T-helper 2 cell treated with Interferon-gamma antibody and Interleukin-4, amounts not matched to agents 5 μg/mL and 100 μg/mL, for 36 hours (primary cell): ENCODE measurements at regions not wholly inside any gene's neighbourhood (a gene's known extent, or its start where the extent isn't known, plus 50 kb on each side); places are given as distances from the start of the nearest gene placed in this dataset.

Experiments
- DNase-seq: peaks from one replicate; pipeline ENCODE4 v3.0.0; 2021; ENCODE audit warnings: low spot score
- H3K27ac Mint-ChIP-seq: one replicate; pipeline ENCODE4 v1.8.0; 2021; ENCODE audit warnings: mild to moderate bottlenecking, mixed read lengths
- H3K27me3 Mint-ChIP-seq: one replicate; pipeline ENCODE4 v1.8.0; 2021; ENCODE audit warnings: low read depth, mixed read lengths
- H3K36me3 Mint-ChIP-seq: one replicate; pipeline ENCODE4 v1.8.0; 2021; ENCODE audit warnings: low read depth, mixed read lengths
- H3K4me1 Mint-ChIP-seq: one replicate; pipeline ENCODE4 v1.8.0; 2021; ENCODE audit warnings: low read depth, mixed read lengths
- H3K4me3 Mint-ChIP-seq: one replicate; pipeline ENCODE4 v1.8.0; 2022; ENCODE audit warnings: mild to moderate bottlenecking, moderate library complexity, mixed read lengths
- H3K9me3 Mint-ChIP-seq: one replicate; pipeline ENCODE4 v1.8.0; 2021; ENCODE audit warnings: mixed read lengths

DNA sequence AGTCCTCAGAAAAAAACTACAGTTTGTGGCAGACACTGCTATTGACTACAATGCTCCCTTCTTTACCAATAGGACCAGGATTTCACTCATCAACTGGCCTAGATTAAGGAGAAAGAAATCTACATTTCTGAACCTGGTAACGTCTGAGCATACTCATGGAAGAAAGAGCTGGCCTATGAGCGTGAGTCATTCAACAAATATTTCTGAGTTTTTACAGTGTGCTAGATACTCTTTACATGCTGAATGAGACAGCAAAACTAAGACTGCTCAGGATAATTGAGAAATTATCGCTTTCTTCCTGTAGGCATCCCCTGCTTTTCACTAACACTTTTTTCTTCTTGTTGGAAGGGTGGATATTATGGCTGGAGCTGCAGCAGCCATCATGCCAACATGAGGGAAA is 609.7 kb downstream of the TNS3 start:
- H3K36me3 Mint-ChIP-seq, result no peaks in the 10 kb centered on the region
- H3K9me3 Mint-ChIP-seq, result peaks cover 5% of the 10 kb centered on the region
- no peaks in the 10 kb centered on the region for H3K4me1 Mint-ChIP-seq
- no peaks in the 10 kb centered on the region for H3K27me3 Mint-ChIP-seq
- no peak overlapping the region for H3K4me3 Mint-ChIP-seq
- no peak for DNase-seq
- H3K27ac Mint-ChIP-seq, result no peak overlapping the region

- no peak overlapping the region for H3K27ac Mint-ChIP-seq
- DNase-seq, result no peak
These were observed 611.4 kb downstream of the TNS3 start for GRCh38 chr7:46970476-46970875.

GRCh38 chr7:46970131-46970430 is 611.8 kb downstream of the TNS3 start:
- no peak overlapping the region for H3K27ac Mint-ChIP-seq
- no peaks in the 10 kb centered on the region for H3K36me3 Mint-ChIP-seq
- no peak overlapping the region for H3K4me3 Mint-ChIP-seq
- H3K4me1 Mint-ChIP-seq, result no peaks in the 10 kb centered on the region
- H3K27me3 Mint-ChIP-seq, result no peaks in the 10 kb centered on the region
- peaks cover 14% of the 10 kb centered on the region for H3K9me3 Mint-ChIP-seq
- DNase-seq, result no peak

More at GRCh38 chr7:46970476-46970875, 611.4 kb downstream of the TNS3 start:
- H3K4me1 Mint-ChIP-seq, result no peaks in the 10 kb centered on the region
- H3K36me3 Mint-ChIP-seq, result no peaks in the 10 kb centered on the region
- H3K4me3 Mint-ChIP-seq, result no peak overlapping the region
- H3K27me3 Mint-ChIP-seq, result no peaks in the 10 kb centered on the region
- H3K9me3 Mint-ChIP-seq, result peaks cover 10% of the 10 kb centered on the region

DNA sequence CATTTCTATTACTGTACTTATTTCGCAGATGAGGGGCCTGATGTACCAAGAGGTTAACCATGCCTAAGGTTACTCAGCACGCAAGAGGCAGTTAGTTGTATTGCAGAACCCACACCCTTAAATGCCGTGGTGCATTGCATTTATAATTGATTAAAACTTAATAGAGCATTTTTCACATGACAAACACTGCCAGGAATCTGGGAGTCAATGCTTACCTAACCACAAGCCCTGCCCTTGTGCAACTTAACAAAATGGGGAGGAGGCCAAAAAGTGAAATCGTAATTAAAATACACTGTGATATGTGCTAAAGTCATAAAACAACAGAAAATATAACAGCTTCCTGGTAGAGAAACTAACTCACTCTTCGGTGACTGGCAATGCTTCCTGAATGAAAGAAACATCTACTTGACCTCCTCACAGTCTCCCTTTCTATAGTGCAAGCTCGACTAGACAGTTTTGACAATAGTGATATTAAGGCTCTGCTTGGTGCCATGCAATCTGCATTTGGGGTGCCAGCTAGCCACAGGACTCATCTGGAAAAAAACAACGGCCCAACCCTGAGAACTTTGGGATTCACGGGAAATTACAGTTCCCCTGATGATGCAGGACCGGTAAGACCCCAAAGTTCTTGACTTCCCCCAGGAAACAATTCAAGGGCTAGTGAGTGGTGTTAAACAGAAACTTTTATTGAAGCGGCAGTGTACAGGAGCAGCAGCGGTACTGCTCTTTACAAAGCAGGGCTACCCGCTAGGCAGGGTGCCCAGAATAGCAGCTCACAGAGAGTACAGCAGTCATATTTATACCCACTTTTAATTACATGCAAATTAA is 612.4 kb downstream of the TNS3 start:
- DNase-seq, result no peak
- H3K27ac Mint-ChIP-seq, result no peak overlapping the region
- H3K27me3 Mint-ChIP-seq, result no peaks in the 10 kb centered on the region
- H3K36me3 Mint-ChIP-seq, result no peaks in the 10 kb centered on the region
- no peaks in the 10 kb centered on the region for H3K4me1 Mint-ChIP-seq
- H3K4me3 Mint-ChIP-seq, result no peak overlapping the region
- H3K9me3 Mint-ChIP-seq, result peaks cover 19% of the 10 kb centered on the region

GRCh38 chr7:46968003-46968402 is 613.9 kb downstream of the TNS3 start:
- no peak for DNase-seq
- no peak overlapping the region for H3K4me3 Mint-ChIP-seq
- no peak overlapping the region for H3K27ac Mint-ChIP-seq
- no peaks in the 10 kb centered on the region for H3K36me3 Mint-ChIP-seq
- H3K9me3 Mint-ChIP-seq, result peaks cover 30% of the 10 kb centered on the region
- no peaks in the 10 kb centered on the region for H3K27me3 Mint-ChIP-seq
- no peaks in the 10 kb centered on the region for H3K4me1 Mint-ChIP-seq

- Mint-ChIP-seq H3K36me3 (no peaks in the 10 kb centered on the region), H3K27me3 (no peaks in the 10 kb centered on the region), H3K27ac (no peak overlapping the region), H3K4me3 (no peak overlapping the region), H3K4me1 (no peaks in the 10 kb centered on the region), H3K9me3 (peaks cover 43% of the 10 kb centered on the region)
- no peak for DNase-seq
These were observed 618.2 kb downstream of the TNS3 start for GRCh38 chr7:46963719-46964118.

DNA sequence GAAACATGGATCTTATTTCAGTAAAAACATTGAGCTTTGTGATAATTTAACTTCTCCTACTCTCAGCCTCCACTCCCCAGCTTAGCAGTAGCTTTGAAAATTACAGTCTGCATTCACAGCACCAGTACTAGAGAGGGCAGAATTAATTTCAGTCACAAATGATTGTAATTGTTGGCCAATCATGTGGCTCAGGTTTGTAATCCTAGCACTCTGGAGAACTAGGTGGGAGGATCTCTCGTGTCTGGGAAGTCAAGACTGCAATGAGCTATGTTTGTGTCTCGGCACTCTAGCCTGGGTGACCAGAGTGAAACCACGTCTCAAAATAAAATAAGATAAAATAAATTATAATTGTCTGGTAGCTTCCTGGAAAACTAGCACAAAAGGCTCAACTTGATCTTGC is 620.9 kb downstream of the TNS3 start:
- Mint-ChIP-seq H3K27me3 (no peaks in the 10 kb centered on the region), H3K36me3 (no peaks in the 10 kb centered on the region), H3K4me1 (no peaks in the 10 kb centered on the region), H3K27ac (no peak overlapping the region), H3K9me3 (peaks cover 35% of the 10 kb centered on the region), H3K4me3 (no peak overlapping the region)
- no peak for DNase-seq

DNA sequence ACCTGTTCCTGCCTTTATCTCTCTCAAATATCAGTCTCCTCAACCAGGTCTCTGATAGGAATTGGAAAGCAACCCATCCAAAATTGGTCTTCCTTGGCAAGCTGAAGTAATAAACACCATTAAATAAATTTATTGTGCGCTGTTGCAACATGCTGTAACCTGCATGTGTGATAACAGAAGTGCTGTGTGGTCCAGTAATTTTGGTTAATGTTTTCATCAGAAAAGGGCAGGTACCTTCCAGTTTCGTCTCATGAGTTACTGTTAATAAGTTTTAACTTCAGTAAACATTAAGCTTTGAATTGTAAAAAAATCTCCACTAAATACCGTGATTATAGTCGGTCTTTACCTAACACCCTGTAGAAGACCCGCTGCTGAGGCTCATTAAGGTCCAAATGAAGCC is 624.7 kb downstream of the TNS3 start:
- H3K27ac Mint-ChIP-seq, result no peak overlapping the region
- H3K4me3 Mint-ChIP-seq, result no peak overlapping the region
- no peak for DNase-seq
- no peaks in the 10 kb centered on the region for H3K4me1 Mint-ChIP-seq
- no peaks in the 10 kb centered on the region for H3K27me3 Mint-ChIP-seq
- H3K9me3 Mint-ChIP-seq, result peaks cover 8% of the 10 kb centered on the region
- no peaks in the 10 kb centered on the region for H3K36me3 Mint-ChIP-seq

GRCh38 chr7:46955531-46955930 is 626.4 kb downstream of the TNS3 start:
- H3K4me3 Mint-ChIP-seq, result no peak overlapping the region
- DNase-seq, result no peak

DNA sequence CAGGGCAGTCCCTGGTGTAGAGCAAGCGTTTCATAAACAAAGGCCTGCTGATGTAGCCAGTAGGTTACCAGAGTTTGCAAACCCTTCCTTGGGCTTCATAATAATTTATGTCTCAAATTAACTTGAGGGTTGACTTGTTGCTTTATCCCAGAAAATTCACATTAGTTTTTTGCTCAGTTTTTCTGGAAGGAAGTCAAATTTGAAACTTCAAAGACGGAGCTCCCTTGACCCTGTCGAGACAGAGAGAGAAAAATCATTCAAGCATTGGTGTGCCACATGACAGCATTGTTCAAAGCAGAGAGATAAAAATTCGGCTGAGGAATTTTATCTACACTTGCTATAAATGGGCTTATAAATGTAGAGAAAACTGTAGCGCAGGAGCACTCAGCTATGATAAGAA is 627.7 kb downstream of the TNS3 start:
- Mint-ChIP-seq H3K36me3 (no peaks in the 10 kb centered on the region), H3K27ac (no peak overlapping the region), H3K4me3 (no peak overlapping the region), H3K27me3 (no peaks in the 10 kb centered on the region), H3K9me3 (peaks cover 1% of the 10 kb centered on the region), H3K4me1 (no peaks in the 10 kb centered on the region)
- no peak for DNase-seq

More at GRCh38 chr7:46955531-46955930, 626.4 kb downstream of the TNS3 start:
- Mint-ChIP-seq H3K27ac (no peak overlapping the region), H3K9me3 (peaks cover 4% of the 10 kb centered on the region), H3K36me3 (no peaks in the 10 kb centered on the region), H3K27me3 (no peaks in the 10 kb centered on the region), H3K4me1 (no peaks in the 10 kb centered on the region)

- H3K27me3 Mint-ChIP-seq, result no peaks in the 10 kb centered on the region
- H3K4me1 Mint-ChIP-seq, result no peaks in the 10 kb centered on the region
- no peak overlapping the region for H3K27ac Mint-ChIP-seq
- H3K36me3 Mint-ChIP-seq, result no peaks in the 10 kb centered on the region
- no peak for DNase-seq
- H3K9me3 Mint-ChIP-seq, result no peaks in the 10 kb centered on the region
- no peak overlapping the region for H3K4me3 Mint-ChIP-seq
These were observed 628.9 kb downstream of the TNS3 start for GRCh38 chr7:46953008-46953407.

- no peak for DNase-seq
- no peaks in the 10 kb centered on the region for H3K36me3 Mint-ChIP-seq
- H3K9me3 Mint-ChIP-seq, result no peaks in the 10 kb centered on the region
- H3K27ac Mint-ChIP-seq, result no peak overlapping the region
- H3K27me3 Mint-ChIP-seq, result no peaks in the 10 kb centered on the region
- H3K4me3 Mint-ChIP-seq, result no peak overlapping the region
- H3K4me1 Mint-ChIP-seq, result no peaks in the 10 kb centered on the region
These were observed 632.5 kb downstream of the TNS3 start for GRCh38 chr7:46949270-46949931.

- Mint-ChIP-seq H3K36me3 (no peaks in the 10 kb centered on the region), H3K27me3 (no peaks in the 10 kb centered on the region), H3K9me3 (no peaks in the 10 kb centered on the region), H3K27ac (no peak overlapping the region), H3K4me1 (no peaks in the 10 kb centered on the region), H3K4me3 (no peak overlapping the region)
- DNase-seq, result no peak
These were observed 633.2 kb downstream of the TNS3 start for GRCh38 chr7:46948716-46949115.

DNA sequence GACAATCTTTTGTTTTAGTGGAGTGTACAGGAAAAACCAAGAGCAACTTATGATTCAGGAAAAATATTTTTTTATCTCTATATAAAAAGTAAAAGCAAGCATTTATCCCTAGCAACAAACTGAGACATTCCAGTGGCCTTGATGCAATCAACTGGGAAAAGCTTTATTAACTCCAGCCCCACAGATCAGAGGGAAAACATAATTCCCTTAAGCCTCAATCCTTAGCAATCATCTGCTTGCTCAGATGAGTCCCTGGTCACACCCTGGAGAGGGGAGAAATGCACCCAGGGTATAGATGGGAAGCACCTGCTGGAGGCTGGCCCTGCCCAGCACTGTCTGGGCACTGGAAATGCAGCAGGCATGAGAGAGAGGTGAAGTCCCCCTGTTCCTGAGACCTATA is 636.6 kb downstream of the TNS3 start:
- no peak for DNase-seq
- H3K27me3 Mint-ChIP-seq, result no peaks in the 10 kb centered on the region
- no peaks in the 10 kb centered on the region for H3K36me3 Mint-ChIP-seq
- no peaks in the 10 kb centered on the region for H3K4me1 Mint-ChIP-seq
- no peak overlapping the region for H3K4me3 Mint-ChIP-seq
- no peaks in the 10 kb centered on the region for H3K9me3 Mint-ChIP-seq
- H3K27ac Mint-ChIP-seq, result no peak overlapping the region

DNA sequence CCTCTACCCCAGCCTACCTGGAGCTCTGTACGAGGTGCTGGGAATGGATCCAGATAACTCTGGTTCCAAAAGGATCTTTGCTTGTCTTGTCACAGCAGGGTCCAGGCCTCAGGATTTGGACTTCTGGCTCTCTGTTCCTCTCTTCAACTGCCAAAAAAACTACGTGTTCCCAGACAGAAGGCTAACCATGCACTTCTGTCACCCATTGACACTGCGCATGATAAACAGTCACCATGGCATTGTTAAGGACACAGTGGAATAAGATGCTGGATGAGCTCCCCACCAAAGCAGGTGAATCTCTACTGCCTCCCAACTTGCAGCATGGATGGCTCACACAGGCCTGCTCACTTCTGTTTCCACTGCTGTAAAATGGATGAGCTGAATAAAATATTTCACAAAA is 637.9 kb downstream of the TNS3 start:
- DNase-seq, result no peak
- Mint-ChIP-seq H3K4me1 (no peaks in the 10 kb centered on the region), H3K27ac (no peak overlapping the region), H3K36me3 (no peaks in the 10 kb centered on the region), H3K9me3 (no peaks in the 10 kb centered on the region), H3K27me3 (no peaks in the 10 kb centered on the region), H3K4me3 (no peak overlapping the region)
